ELR (cell line): ENCODE measurements at regions not wholly inside any gene's neighbourhood (a gene's known extent, or its start where the extent isn't known, plus 50 kb on each side); places are given as distances from the start of the nearest gene placed in this dataset.
A peak's percentile ranks its signal among the peaks of the same experiment; 100 is the strongest.

ENCODE experiments used
- DNase-seq: peaks from one replicate; pipeline ENCODE4 v3.0.0-alpha.2; 2015; ENCODE audit warnings: low read depth

- no peak for DNase-seq
These were observed 451.7 kb downstream of the TSHZ3 start for GRCh38 chr19:30897553-30897952.

- no peak for DNase-seq
These were observed 452.2 kb downstream of the TSHZ3 start for GRCh38 chr19:30897034-30897433.

GRCh38 chr19:30896554-30896953, 452.7 kb downstream of the TSHZ3 start:
- no peak for DNase-seq

- DNase-seq, result no peak
These were observed 453.3 kb downstream of the TSHZ3 start for GRCh38 chr19:30895946-30896345.

- DNase-seq, result no peak
These were observed 458.2 kb downstream of the TSHZ3 start for GRCh38 chr19:30891051-30891450.

GRCh38 chr19:30890033-30890432, 459.2 kb downstream of the TSHZ3 start:
- DNase-seq, result no peak

- no peak for DNase-seq
These were observed 460.3 kb downstream of the TSHZ3 start for GRCh38 chr19:30888937-30889336.

- no peak for DNase-seq
These were observed 462.2 kb downstream of the TSHZ3 start for GRCh38 chr19:30887042-30887441.

- no peak for DNase-seq
These were observed 463.0 kb downstream of the TSHZ3 start for GRCh38 chr19:30886222-30886621.

GRCh38 chr19:30884146-30884812, 465.0 kb downstream of the TSHZ3 start:
- DNase-seq, result no peak

- DNase-seq, result no peak
These were observed 466.2 kb downstream of the TSHZ3 start for GRCh38 chr19:30883071-30883470.

GRCh38 chr19:30882411-30883005, 466.7 kb downstream of the TSHZ3 start:
- no peak for DNase-seq

GRCh38 chr19:30881930-30882329, 467.3 kb downstream of the TSHZ3 start:
- no peak for DNase-seq

GRCh38 chr19:30881281-30881680, 468.0 kb downstream of the TSHZ3 start:
- no peak for DNase-seq

GRCh38 chr19:30880551-30880950, 468.7 kb downstream of the TSHZ3 start:
- DNase-seq, result no peak

- no peak for DNase-seq
These were observed 469.1 kb downstream of the TSHZ3 start for GRCh38 chr19:30880151-30880550.

- no peak for DNase-seq
These were observed 469.5 kb downstream of the TSHZ3 start for GRCh38 chr19:30879736-30880135.

GRCh38 chr19:30879225-30879624, 470.0 kb downstream of the TSHZ3 start:
- no peak for DNase-seq

- DNase-seq, result no peak
These were observed 470.7 kb downstream of the TSHZ3 start for GRCh38 chr19:30878495-30878894.

GRCh38 chr19:30877661-30878113, 471.5 kb downstream of the TSHZ3 start:
- DNase-seq, result no peak

GRCh38 chr19:30873691-30874090, 475.5 kb downstream of the TSHZ3 start:
- no peak for DNase-seq

GRCh38 chr19:30873003-30873402, 476.2 kb downstream of the TSHZ3 start:
- DNase-seq, result no peak

GRCh38 chr19:30871979-30872378, 477.3 kb downstream of the TSHZ3 start:
- no peak for DNase-seq

- DNase-seq, result peak; percentile 2
These were observed 478.4 kb downstream of the TSHZ3 start for GRCh38 chr19:30870876-30871275.
